Epidermal melanocyte (primary cell): ENCODE measurements at regions not wholly inside any gene's neighbourhood (a gene's known extent, or its start where the extent isn't known, plus 50 kb on each side); places are given as distances from the start of the nearest gene placed in this dataset.
A peak's percentile ranks its signal among the peaks of the same experiment; 100 is the strongest.

Experiments used
- DNase-seq: peaks from one replicate; pipeline ENCODE4 v3.0.0; 2011; ENCODE audit warnings: low spot score; ENCODE audit not compliant: insufficient read length

DNA sequence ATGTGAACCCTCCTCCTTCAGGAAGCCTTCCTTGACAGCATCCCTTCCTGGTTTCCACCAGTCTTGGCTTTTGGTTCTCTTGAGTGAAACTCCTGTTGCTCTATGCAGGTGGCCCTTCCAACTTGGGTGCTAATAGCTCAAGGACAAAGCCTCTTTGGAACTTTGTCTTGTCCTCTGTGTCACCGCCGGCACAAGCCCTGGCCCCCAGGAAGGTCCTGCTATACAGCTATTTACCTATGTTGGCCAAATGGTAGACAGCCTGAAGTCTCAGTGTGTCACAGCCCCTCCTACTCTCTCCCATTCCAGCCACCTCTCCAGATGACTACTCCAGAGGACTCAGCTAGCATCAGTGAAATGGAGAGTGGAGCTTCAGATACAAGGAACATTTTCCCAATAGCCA is 94.7 kb upstream of the ZNF618 start:
- DNase-seq: no peak

DNA sequence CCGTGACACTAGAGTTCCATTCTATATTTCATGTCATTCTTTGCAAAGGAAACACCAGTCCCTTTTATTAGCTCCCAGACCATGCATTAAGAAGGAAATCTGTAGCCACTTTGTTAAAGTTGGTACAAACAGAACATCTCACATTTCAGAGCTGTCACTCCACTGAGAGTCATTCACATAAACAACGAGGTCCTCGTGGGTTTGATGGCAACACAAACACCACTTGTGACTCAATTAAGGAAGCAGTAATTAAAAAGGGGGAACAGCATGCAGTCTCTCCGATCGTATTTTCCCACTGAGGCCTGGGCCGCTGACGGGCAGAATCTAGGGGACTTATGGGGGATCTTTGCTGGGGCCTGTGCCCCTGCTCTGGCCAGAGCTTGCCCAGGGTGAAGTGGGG is 94.2 kb upstream of the ZNF618 start:
- DNase-seq: no peak

GRCh38 chr9:113783475-113783874 is 92.6 kb upstream of the ZNF618 start:
- no peak for DNase-seq

DNA sequence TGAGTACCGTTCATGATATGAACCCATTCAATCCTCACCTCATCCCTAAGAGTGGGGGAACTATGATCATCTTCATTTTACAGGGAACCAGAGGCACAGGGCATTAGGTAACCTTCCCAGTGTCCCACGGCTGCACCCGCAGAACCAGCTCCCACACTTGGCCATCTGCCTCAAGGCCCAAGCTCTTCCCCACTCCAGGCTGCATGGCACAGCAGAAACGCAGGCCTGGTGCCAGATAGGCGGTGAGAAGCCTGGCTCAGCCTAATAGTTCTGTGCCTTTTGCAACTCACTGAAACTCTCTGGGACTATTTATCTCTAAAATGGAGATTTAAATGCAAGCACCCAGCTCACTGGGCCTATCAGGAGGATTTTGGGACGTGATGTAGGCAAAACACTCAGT is 90.8 kb upstream of the ZNF618 start:
- DNase-seq: no peak

DNA sequence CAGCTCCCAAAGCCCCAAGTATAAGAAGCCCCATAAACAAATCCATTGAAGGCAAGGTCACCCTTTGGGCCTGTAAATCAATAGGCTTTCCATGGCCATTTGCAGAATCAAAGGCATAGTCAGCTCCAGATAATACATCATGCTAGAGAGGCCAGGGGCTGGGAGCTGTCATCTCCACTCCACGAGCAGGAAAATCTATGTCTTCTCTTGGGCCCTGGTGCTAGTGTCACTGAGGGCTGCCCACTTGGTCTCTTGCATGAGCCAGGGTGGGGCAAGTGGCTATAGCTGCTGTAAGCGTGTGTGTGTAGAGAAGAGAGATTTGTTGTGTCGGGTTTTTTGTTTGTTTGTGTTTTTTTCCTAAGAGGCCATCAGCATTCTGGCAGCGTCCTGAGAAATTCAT is 90.0 kb upstream of the ZNF618 start:
- DNase-seq: no peak

- no peak for DNase-seq
These were observed 88.2 kb upstream of the ZNF618 start for GRCh38 chr9:113787871-113788270.

DNA sequence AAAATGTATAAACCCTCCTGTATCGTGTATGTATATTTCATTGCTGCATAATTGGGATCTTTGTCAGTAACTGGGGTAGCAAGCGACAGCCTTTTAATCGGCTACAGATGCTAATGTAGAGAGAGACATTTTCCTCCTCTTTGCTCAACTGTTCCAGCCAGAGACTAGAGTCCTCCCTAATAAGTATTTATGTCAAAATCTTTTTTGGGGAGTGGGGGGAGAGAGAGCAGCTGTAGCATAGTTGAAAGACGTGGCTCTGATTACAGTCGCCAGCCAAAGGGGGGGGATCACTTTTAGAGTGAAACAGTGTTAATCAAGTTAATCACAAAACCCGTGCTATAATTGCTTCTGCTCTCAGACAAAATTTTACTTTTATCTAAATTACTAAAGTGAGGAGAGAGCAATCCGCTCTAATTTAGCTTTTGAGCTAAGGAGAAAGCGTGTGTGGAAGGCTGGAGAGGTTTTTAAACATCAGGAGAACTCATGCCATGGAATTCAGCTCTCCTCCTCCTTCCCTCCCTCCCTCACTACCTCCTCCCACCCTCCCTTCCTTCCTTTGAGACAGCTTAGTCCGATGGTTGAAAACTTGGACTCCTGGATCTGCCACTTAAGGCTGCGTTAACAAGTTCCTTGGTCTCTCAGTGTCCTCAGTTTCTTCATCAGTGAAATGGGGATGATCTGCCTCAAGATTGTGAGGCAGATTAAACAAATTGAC is 87.3 kb upstream of the ZNF618 start:
- DNase-seq: no peak

- no peak for DNase-seq
These were observed 86.0 kb upstream of the ZNF618 start for GRCh38 chr9:113790093-113790492.

DNA sequence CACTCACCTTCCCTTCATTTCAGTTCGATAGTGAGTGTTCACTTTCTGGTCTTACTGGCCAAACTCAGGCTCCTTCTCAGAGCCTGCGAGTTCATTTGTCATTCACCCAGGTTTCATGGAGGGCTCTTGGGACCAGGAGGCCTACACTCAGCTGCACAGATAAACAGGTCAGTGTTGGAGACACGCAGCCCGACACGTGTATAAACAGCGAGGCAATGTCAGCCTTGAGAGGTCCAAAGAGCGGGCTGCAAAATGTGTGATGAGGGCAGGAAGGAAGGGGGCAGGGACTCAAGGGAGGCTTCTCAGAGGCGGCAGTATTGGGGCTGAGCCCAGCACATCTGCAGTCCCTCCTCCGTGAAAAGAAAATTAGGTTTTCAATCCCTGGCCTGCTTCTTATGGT is 82.6 kb upstream of the ZNF618 start:
- no peak for DNase-seq

DNA sequence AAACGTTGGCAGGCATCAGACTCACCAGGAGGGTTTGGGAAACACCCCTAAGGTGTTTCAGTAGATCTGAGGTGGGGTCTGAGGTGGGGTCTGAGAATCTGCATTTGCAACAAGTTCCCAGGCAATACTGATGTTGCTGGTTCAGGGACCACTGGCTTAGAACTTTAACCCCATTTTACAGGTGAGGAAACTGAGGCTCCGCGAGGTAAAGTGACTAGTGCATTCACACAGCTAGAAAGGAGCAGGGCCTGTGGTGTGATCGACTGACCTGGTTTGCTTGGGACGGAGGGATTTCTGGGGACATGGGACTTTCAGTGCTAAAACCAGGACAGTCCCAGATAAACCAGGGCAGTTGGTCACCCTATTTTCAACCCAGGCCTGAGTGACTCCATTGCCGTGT is 81.4 kb upstream of the ZNF618 start:
- DNase-seq: no peak

GRCh38 chr9:113795811-113796392 is 80.2 kb upstream of the ZNF618 start:
- no peak for DNase-seq

DNA sequence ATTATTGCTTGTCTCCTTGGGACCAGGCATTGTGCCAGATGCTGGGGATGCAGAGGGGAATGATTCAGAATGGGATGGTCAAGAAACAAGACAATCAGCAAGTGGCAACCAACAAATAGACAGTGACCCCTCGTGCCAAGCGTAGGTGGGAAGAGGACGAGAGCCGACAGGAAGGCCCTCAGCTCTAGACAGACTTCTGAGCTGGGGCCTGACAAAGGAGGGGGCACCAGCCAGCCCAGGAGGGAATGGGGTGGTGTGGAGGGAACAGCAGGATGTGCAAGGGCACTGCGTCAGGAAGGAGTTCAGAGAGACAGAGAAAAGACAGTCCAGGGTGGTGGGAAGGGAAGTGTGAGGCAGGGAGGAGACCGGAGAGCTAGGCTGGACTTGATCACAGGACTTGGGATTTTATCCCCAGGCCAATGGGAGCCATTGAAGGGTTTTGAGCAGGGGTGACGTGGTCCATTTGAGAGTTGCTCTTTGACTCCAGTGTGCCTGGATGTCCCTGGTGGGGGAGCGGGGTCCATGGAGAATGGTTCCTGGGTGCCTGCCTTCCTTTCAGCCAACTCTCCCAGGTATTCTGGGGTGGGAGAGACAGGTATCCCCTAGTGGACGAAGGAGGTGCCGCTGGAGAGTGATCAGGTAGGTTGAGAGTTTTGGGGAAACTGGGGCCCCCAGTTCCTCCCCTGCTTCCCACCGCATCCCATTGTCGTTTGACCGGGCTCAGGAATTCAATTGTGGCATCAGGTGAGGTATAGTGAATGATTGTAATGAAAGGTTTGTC is 79.3 kb upstream of the ZNF618 start:
- DNase-seq: no peak

- no peak for DNase-seq
These were observed 77.8 kb upstream of the ZNF618 start for GRCh38 chr9:113798062-113799030.

- no peak for DNase-seq
These were observed 75.8 kb upstream of the ZNF618 start for GRCh38 chr9:113800276-113800675.

DNA sequence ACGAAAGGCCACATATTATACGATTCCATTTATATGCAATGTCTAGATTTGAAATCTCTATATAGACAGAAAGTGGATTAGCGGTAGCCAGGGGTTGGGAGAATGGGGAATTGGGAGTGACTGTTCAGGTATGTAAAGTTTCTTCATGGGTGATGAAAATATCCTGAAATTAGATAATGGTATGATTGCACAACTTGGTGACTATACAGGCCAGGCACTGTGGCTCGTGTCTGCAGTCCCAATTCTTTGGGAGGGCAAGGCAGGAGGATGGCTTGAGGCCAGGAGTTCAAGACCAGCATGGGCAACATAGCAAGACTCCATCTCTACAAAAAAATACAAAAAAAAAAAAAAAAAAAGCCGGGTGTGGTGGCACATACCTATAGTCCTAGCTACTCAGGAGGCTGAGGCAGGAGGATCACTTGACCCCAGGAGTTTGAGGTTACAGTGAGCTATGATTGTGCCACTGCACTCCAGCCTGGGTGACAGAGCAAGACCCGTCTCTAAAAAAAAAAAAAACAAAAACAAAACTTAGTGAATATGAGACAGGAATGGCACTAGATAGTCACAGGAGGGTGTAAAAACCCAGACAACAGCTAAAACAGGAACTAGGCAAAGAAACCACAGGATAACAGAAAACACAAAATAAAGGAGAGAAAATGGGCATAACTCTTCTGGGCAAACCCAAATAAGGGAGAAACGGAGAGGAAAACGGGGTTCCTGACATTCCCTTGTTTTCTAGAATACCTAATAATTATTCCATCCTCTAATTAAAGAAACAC is 72.1 kb upstream of the ZNF618 start:
- DNase-seq: no peak

DNA sequence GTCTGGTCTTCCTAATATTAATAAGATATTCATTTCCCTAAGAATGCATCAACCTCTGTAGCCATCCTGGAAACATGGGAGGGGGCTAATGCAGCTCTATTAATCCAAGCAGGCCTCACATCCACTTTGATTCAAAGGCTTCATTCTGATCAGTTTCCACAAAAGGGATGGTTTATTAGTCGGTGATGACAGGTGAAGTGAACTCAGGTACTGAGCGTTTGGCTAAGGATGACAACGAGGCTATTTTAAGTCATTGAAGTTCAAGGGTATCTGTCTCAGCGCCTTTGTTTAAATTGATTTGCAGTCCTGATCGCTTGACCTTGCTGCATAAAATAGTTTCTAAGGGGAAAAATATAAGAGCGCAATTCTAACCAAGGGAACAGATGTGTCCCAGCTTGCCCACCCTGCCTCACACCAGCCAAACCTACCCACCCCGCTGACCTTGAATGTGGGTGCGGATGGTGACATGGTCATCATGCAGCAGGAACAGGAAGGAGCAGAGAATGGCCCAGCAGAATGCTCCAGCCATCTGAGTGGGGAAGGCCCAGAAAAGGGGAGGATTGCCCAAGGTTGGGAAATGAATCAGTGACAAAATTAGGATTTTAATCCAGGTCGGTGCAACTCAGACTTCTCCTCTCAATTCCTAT is 70.5 kb upstream of the ZNF618 start:
- DNase-seq: no peak

DNA sequence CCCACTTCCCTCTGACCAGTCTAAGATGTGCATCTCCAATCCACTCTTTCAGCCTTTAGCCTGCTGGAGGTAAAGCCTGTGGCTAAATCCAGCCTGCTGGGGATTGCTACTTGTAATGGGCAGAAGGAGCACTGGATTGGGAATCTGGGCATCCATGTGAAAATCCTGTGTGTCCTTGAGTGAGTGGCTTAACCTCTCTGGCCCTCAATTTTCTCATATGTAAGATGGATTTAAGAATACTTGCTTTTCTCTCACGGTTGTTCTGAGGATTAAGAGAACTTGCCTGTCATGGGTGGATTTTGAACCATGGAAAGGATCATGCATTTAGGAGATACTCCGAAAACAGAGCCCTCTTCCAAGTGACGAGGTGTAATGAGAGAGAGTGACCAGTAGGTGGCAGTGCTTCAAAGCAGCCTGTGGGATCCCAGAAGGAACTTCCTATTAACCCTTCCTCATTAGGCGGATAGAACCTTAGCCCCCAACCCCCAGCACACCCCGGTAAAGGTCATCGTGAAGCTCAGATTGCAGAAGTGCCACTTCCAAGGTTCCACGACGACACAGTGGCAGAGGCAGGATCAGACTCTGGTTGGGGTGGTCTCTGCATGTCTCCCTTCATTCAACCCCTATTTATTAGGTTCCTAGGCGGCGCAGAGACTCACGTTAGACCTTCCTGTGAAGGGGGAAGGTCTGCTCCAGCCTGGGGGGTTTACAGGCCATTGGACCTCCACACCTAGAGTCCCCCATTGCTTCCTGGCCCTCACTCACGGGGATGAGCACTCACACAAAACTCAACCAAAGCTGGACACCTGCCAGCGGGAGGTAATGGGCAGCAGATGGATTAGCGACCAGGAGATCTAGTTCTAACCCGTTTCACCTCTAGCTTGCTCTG is 68.7 kb upstream of the ZNF618 start:
- peak; percentile 88 for DNase-seq

DNA sequence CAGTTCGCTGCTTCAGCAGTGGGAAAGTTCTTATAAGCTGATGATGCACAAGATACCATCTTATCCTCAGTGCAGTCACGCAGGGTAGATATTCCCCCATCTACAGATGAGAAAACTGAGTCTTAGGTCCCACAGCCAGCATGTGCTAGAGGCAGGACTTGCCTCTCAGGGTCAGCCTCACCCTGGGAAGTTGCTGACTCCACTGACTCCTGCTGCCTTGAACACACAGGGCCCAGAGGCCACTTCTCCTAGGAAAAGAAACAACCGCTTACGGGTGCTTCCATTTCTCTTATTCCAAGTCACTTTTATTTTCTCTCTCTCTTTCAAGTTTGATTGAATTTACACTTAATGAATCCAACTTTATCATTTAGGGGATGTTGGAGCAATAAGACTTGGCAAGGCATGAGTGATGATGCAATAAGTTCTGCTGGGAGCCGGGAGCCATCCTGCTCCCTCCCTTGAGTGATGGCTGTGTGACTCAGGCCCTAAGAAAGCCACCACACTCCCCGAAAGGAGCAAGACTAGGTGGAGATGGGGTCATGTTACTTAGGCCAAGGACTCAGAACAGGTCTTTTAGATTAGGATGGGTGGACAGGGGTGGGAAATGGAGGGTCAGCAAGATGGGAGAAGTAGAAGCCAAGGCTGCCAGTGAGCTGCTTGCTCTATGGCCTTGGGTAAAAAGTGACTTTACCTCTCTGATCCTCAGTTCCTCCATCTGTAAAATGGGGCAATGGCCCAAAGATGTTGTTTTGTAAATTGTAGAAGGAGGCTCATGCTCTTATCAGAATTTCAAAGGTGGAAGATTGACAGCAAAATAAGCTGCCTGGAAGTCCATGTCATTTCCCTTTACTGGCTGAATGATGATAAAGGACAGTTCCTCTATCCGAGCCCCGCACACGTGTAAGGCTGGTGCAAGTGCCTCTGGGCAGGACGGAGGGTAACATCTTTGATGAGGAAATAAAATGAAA is 67.4 kb upstream of the ZNF618 start:
- no peak for DNase-seq
